Testis (tissue), 2 donors: ENCODE measurements at regions not wholly inside any gene's neighbourhood (a gene's known extent, or its start where the extent isn't known, plus 50 kb on each side); places are given as distances from the start of the nearest gene placed in this dataset.
A peak's percentile ranks its signal among the peaks of the same experiment; 100 is the strongest.
"Not testable (repeated sequence)": the region's sequence is repeated elsewhere in the genome, so short reads cannot be mapped to it uniquely, and the experiment has no call there.

Experiments
- DNase-seq: peaks from one replicate; pipeline ENCODE4 v3.0.0-alpha.2; 2019
- H3K27ac ChIP-seq, 2 donors: fragments of 200-600 bp; sonication (generic); one replicate each; pipeline ENCODE4 v1.5.1; 2019
- H3K27me3 ChIP-seq: fragments of 200-600 bp; sonication (generic); one replicate; pipeline ENCODE4 v1.5.1; 2019
- H3K36me3 ChIP-seq: fragments of 200-600 bp; sonication (generic); one replicate; pipeline ENCODE4 v1.5.1; 2017; ENCODE audit warnings: low read depth; ENCODE audit errors: missing control alignments
- H3K4me1 ChIP-seq: fragments of 200-600 bp; sonication (generic); one replicate; pipeline ENCODE4 v1.5.1; 2019
- H3K4me3 ChIP-seq, 2 donors: fragments of 200-600 bp; sonication (generic); one replicate each; pipeline ENCODE4 v1.5.1; 2017 to 2019
- H3K9me3 ChIP-seq: fragments of 200-600 bp; sonication (generic); one replicate; pipeline ENCODE4 v1.5.1; 2017
- POLR2A ChIP-seq: fragments of 450-650 bp; IDR thresholded peaks from one replicate; pipeline ENCODE4 v1.6.1; 2017; ENCODE audit warnings: antibody characterized with exemption, mild to moderate bottlenecking, moderate library complexity
- WGBS, 2 donors: methylation state at CpG; one replicate each; pipeline ENCODE4 v1.1.5; 2018; 5-methylcytosine and 5-hydroxymethylcytosine counted together
- intact Hi-C: fragments of 100-400 bp; cut with DNase I; formaldehyde crosslinking; loops from one replicate; pipeline ENCODE4 v1.15.1; 2023; ENCODE audit warnings: low total_unique reads
- TF ChIP-seq, protein P1 (sequence below), 3 experiments: fragments of 450-650 bp in 2 of 3; fragments of 200-600 bp in 1 of 3; sonication (generic) in 1 of 3; IDR thresholded peaks; one replicate each; pipeline ENCODE4 v1.5.1; 2016 to 2019; ENCODE audit warnings: antibody characterized with exemption in 3 of 3, mild to moderate bottlenecking in 2 of 3, moderate library complexity in 1 of 3

DNA sequence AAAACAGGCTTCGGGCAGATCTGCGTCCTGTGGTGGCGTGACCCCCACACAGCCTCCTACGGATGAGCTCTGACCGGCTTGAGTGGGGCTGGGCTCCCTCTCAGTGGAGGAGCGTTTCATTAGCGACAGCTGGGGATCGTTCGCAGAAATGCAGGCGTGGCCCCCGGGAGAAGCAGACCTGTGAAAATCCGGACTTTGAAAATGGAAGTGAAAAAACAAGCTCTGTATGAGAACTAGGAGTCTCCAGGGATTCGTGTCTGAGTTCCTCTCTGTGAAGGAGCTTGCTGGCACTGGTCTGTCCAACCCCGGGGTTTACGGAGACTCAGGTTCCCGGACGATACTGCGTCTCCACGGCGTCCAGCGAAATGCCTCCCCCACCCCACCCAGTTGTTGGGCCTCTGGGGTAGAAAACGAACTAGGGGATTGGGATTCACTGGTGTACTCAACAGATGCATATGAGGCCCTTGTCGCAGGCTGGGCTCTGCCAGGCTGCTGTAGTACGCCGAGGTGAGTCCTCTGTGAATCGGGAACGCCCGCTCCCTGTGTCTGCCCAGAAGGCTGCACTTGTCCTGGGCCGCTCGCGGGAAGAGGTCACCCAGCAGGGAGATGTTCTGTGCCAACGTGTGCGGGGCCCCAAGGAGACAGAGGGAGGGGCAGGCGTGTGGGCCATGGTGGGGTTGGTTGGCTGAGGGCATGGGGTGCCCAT lies 119.7 kb upstream of the ZNF469 start:
- intact Hi-C loops, H3K36me3 ChIP-seq, H3K27ac ChIP-seq, H3K9me3 ChIP-seq, H3K4me3 ChIP-seq, H3K27me3 ChIP-seq: not testable (repeated sequence)
- DNase-seq, result peak; percentile 34
- 64 to 68% methylated on average over 34 of the region's 34 CpGs for WGBS, 2 donors
- peaks cover 17% of the 10 kb centered on the region for H3K4me1 ChIP-seq

- intact Hi-C loops, H3K27ac ChIP-seq: not testable (repeated sequence)
Observed at GRCh38 chr16:88263681-88264287, 119.0 kb upstream of the ZNF469 start.

DNA sequence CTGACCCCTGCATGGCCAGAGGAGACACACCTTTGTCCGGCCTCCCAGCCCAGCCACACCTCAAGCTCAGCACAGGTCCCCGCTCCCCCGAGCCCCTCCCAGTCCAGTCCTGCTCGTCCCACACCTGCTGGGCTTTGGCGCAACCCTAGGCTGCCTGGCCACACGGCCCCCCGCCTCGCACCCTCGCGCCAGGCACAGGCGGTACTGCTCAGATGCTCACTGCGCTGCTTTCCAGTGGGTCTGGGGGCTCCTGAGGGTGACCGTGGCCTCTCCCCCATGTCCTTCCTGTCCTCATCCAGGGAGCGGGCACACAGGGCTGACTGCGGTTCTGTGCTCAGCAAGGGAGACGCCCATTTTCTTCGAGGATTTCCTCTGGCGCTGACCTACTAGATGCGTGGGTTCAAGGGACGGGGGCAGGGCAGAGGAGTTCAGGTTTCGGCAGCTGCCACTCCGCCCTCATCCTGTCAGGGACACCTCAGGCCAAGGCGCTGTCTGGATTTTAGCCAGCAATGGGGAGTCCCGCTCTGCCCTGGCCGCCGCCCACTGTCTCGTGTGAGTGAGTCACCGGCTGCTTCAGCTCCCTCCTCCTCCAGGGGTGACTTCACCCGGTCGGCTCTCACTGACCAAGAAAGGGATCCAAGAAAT lies 118.0 kb upstream of the ZNF469 start:
- WGBS, 2 donors, result 51 to 75% methylated on average over 14 to 22 of the region's 30 CpGs
- H3K4me3 ChIP-seq, result no peak overlapping the region
- H3K27me3 ChIP-seq, result no peaks in the 10 kb centered on the region
- no peaks in the 10 kb centered on the region for H3K36me3 ChIP-seq
- intact Hi-C loops, result no loop called here
- H3K4me1 ChIP-seq, result peaks cover 13% of the 10 kb centered on the region
- H3K9me3 ChIP-seq, result no peaks in the 10 kb centered on the region
- no peak overlapping the region for H3K27ac ChIP-seq
- DNase-seq, result peak; percentile 95
- TF ChIP-seq, protein P1, sequence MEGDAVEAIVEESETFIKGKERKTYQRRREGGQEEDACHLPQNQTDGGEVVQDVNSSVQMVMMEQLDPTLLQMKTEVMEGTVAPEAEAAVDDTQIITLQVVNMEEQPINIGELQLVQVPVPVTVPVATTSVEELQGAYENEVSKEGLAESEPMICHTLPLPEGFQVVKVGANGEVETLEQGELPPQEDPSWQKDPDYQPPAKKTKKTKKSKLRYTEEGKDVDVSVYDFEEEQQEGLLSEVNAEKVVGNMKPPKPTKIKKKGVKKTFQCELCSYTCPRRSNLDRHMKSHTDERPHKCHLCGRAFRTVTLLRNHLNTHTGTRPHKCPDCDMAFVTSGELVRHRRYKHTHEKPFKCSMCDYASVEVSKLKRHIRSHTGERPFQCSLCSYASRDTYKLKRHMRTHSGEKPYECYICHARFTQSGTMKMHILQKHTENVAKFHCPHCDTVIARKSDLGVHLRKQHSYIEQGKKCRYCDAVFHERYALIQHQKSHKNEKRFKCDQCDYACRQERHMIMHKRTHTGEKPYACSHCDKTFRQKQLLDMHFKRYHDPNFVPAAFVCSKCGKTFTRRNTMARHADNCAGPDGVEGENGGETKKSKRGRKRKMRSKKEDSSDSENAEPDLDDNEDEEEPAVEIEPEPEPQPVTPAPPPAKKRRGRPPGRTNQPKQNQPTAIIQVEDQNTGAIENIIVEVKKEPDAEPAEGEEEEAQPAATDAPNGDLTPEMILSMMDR (IDR thresholded peaks at IDR 0.05), result no peak
- TF ChIP-seq POLR2A, result no peak

More at GRCh38 chr16:88263681-88264287, 119.0 kb upstream of the ZNF469 start:
- DNase-seq, H3K9me3 ChIP-seq, H3K36me3 ChIP-seq, H3K4me3 ChIP-seq, H3K27me3 ChIP-seq: not testable (repeated sequence)
- H3K4me1 ChIP-seq, result peaks cover 17% of the 10 kb centered on the region
- WGBS, 2 donors, result 67 to 85% methylated on average over 3 to 8 of the region's 17 CpGs

GRCh38 chr16:88265286-88265938 lies 117.3 kb upstream of the ZNF469 start:
- H3K9me3 ChIP-seq, H3K27me3 ChIP-seq, H3K36me3 ChIP-seq, DNase-seq, intact Hi-C loops, H3K4me3 ChIP-seq, H3K27ac ChIP-seq: not testable (repeated sequence)
- H3K4me1 ChIP-seq, result peaks cover 13% of the 10 kb centered on the region
- WGBS, 2 donors, result 90 to 93% methylated on average over 3 to 21 of the region's 25 CpGs

GRCh38 chr16:88266036-88266435 lies 116.7 kb upstream of the ZNF469 start:
- H3K4me1 ChIP-seq, result peaks cover 13% of the 10 kb centered on the region
- DNase-seq, H3K36me3 ChIP-seq, H3K9me3 ChIP-seq, H3K27me3 ChIP-seq, H3K4me3 ChIP-seq, H3K27ac ChIP-seq, intact Hi-C loops: not testable (repeated sequence)
- WGBS, 2 donors, result 100% methylated on average over 1 to 7 of the region's 12 CpGs

- H3K9me3 ChIP-seq, intact Hi-C loops, DNase-seq, H3K27me3 ChIP-seq, H3K27ac ChIP-seq, H3K4me3 ChIP-seq, H3K36me3 ChIP-seq: not testable (repeated sequence)
- peaks cover 13% of the 10 kb centered on the region for H3K4me1 ChIP-seq
- WGBS, 2 donors, result 90 to 91% methylated on average over 26 to 31 of the region's 31 CpGs
Observed at GRCh38 chr16:88266935-88267551, 115.7 kb upstream of the ZNF469 start.

DNA sequence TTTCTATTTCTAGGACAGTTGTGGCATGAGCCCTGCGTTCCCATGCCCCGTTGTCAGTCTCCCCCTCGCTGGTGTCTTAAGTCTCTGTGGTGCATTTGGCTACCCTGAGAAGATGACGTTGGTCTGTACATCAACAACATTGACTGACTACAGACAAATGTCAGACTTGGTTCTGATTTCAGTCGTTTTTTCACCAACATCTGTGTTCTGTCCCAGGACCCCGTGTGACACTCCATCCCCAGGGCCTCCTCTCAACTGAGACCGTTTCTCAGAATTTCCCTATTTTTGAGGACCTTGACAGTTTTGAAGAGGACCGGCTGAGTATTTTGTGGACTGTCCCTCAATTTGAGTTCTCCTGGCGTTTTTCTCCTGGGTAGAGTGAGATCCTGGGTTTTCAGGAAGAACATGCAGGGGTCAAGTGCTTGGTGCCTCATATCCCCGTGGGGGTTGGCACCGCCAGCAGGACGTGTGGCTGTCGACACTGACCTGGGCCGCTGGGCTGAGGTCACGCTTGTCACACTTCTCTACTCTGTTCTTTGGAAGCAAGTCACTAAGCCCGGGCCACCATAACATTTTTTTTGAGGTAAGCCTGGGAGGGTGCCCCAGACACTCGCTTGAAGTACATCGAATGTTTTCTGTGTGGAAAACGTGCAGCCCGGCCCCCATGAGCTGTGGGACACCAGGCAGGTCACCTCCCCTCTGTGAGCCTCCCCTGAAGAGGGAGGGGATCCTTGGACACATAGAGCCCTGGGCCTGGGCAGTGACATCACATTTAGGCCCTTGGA lies 114.4 kb upstream of the ZNF469 start:
- H3K4me1 ChIP-seq, H3K27ac ChIP-seq, intact Hi-C loops, H3K4me3 ChIP-seq, H3K36me3 ChIP-seq, H3K9me3 ChIP-seq, DNase-seq, H3K27me3 ChIP-seq: not testable (repeated sequence)
- WGBS, 2 donors, result 85 to 90% methylated on average over 19 to 20 of the region's 20 CpGs

- H3K9me3 ChIP-seq, H3K27me3 ChIP-seq, H3K36me3 ChIP-seq, DNase-seq, H3K27ac ChIP-seq, H3K4me1 ChIP-seq, intact Hi-C loops, H3K4me3 ChIP-seq: not testable (repeated sequence)
- WGBS, 2 donors, result 79 to 85% methylated on average over 7 to 10 of the region's 10 CpGs
Observed at GRCh38 chr16:88270171-88270790, 112.5 kb upstream of the ZNF469 start.

DNA sequence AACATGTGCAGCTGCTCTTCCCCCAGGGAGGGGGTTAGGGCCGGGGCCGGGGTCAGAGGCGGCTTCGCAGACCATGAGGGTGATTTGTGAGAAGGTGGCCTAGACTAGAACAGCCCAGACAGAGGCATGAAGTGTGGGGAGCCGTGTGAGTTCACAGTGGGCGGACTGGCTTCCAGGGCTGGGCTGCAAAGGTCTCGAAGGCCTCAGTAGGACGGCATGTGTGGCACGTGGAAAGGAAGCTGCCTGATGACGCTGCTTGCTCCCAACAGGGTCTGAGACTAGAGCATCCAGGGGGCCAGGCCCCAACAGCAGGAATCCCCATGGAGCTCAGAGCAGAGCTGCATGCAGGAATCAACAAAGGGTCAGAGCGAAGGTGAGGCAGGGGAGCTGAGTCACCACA lies 111.5 kb upstream of the ZNF469 start:
- intact Hi-C loops, DNase-seq, H3K27ac ChIP-seq, H3K36me3 ChIP-seq, H3K9me3 ChIP-seq, H3K4me3 ChIP-seq, H3K27me3 ChIP-seq, H3K4me1 ChIP-seq: not testable (repeated sequence)
- 88 to 90% methylated on average over 8 to 11 of the region's 11 CpGs for WGBS, 2 donors
